ENCODE measurements at regions not wholly inside any gene's neighbourhood (a gene's known extent, or its start where the extent isn't known, plus 50 kb on each side); places are given as distances from the start of the nearest gene placed in this dataset.

- no peak for DNase-seq (ENCODE audit: low spot score)
Observed at GRCh38 chr7:110043519-110043918, 1047.4 kb upstream of the LRRN3 start.

DNA sequence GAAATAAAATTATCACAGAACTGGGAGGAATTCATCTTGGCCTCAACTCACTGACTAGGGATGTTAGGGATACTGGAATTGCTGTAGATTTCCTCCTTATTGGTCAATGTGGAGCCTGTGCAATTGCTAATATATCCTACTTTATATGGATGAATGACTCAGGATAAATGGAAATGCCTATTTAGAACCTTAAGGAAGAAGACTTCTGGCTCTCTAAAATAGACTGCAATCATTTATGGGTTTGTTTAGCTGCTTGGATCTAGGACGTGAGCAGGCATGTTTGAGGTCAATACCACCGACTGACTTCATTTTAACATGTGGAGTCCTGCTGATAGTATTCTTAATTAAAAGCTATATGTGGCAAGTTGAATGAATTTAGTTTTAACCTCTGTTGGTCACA lies 1040.1 kb upstream of the LRRN3 start:
- no peak for DNase-seq (ENCODE audit: low spot score)

DNA sequence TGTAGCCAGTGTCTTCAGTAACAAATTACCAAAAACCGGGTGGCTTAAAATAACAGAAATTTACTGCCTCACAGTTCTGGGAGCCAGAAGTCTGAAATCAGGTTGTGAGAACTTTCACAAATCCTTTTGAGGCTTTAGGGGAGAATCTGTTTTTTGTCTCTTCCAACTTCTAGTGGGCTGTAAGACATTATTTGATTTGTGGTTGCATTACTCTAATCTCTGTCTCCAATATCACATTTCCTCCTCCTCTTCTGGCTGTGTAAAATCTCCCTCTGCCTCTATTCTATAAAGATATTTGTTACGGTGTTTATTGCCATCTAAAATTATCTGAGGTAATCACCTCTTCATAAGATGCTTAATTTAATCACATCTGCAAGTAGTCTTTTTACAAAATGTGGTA lies 1039.6 kb upstream of the LRRN3 start:
- DNase-seq (ENCODE audit: low spot score) = no peak

GRCh38 chr7:110056331-110056730 lies 1034.6 kb upstream of the LRRN3 start:
- DNase-seq (ENCODE audit: low spot score) = no peak

DNA sequence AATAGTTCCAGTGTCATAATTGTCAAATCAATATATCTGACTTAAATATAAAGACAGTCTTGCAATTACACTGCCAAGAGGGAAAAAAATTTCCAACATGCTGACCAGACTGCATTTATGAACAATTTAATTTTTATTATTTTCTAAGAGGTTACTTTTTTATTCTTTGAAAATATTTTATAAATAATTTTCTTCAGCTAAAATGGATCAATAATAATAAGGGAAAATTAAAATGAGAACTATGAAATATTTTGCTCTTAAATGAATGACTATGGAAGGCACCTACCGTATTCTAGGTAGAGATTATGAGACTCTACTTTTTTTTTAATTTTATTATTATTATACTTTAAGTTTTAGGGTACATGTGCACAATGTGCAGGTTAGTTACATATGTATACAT lies 1032.5 kb upstream of the LRRN3 start:
- DNase-seq (ENCODE audit: low spot score) = no peak

DNA sequence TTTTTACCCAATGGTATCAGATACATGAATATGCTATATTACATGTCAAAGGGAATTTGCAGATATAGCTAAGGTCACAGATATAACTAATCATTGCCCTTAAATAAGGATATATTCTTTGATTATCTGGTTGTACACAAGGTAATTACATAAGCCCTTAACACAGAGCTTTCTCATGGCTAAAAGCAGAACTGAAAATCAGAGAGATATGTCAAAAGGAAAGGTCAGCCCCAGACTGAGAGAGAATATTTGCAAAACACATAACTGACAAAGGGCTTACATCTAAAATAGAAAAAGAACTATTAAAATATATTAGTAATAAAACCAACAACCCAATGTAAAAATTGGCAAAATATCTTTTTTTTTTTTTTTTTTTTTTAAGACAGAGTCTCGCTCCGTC lies 1029.5 kb upstream of the LRRN3 start:
- DNase-seq (ENCODE audit: low spot score) = no peak

DNA sequence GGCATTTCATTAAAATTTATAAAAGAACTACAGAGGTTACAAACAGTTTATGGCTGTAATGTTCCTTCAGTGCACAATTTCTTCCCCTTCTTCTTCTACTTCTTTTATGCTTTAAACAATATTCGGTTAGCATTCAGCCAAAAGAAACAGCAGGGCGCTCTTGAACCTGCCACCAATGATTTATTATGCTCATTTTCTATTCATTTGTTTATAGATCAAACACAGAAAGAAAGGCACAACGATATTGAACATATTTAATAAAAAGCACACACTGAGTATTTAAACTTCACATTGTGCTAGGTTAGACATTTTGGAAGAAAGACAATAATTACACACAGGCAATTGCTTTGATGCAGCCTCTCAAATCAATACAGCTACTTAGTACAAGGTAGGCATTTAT lies 1025.8 kb upstream of the LRRN3 start:
- no peak for DNase-seq (ENCODE audit: low spot score)

- DNase-seq (ENCODE audit: low spot score) = no peak
Observed at GRCh38 chr7:110066843-110067242, 1024.1 kb upstream of the LRRN3 start.

GRCh38 chr7:110071192-110071591 lies 1019.7 kb upstream of the LRRN3 start:
- no peak for DNase-seq (ENCODE audit: low spot score)

DNA sequence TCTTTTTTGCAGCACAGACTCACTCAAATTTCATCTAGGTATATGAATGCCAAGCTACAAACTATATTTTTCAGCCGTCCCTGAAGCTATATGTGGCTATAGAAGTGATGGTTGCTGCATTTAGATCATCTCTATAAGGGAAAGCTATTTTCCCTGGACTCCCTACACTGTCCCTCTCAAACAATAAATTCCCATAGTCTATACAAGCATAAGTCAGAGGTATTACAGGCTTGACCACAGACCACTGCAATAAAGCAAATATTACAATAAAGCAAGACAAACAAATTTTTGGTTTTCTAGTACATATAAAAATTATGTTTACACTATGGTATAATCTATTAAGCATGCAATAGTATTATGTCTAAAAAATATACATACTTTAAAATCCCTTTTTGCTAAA lies 1015.5 kb upstream of the LRRN3 start:
- no peak for DNase-seq (ENCODE audit: low spot score)

GRCh38 chr7:110076194-110076593 lies 1014.7 kb upstream of the LRRN3 start:
- DNase-seq (ENCODE audit: low spot score) = no peak

- DNase-seq (ENCODE audit: low spot score) = no peak
Observed at GRCh38 chr7:110084181-110084807, 1006.6 kb upstream of the LRRN3 start.

- DNase-seq (ENCODE audit: low spot score) = no peak
Observed at GRCh38 chr7:110090110-110090820, 1000.7 kb upstream of the LRRN3 start.

GRCh38 chr7:110095372-110096052 lies 995.4 kb upstream of the LRRN3 start:
- no peak for DNase-seq (ENCODE audit: low spot score)

GRCh38 chr7:110104243-110104642 lies 986.7 kb upstream of the LRRN3 start:
- no peak for DNase-seq (ENCODE audit: low spot score)

GRCh38 chr7:110105307-110105706 lies 985.6 kb upstream of the LRRN3 start:
- no peak for DNase-seq (ENCODE audit: low spot score)

- no peak for DNase-seq (ENCODE audit: low spot score)
Observed at GRCh38 chr7:110105840-110106239, 985.1 kb upstream of the LRRN3 start.

- DNase-seq (ENCODE audit: low spot score) = no peak
Observed at GRCh38 chr7:110119883-110120581, 970.9 kb upstream of the LRRN3 start.

DNA sequence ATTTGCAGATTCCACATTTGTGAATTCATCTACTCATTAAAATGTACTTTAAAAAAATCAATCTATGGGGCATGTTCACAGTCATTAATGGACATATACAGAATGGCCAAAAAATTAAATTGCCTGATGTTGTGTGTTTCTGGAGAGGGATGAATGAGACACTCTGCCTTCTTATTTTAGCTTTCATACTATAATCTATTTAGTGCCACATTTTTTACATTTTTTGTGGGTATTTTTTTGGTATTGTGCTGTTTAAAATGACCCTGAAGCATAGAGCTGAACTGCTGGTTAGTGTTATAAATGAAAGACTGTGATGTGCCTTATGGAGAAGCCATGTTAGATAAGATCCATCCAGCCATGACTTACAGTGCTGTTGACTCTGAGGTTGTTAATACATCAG lies 961.8 kb upstream of the LRRN3 start:
- no peak for DNase-seq (ENCODE audit: low spot score)

DNA sequence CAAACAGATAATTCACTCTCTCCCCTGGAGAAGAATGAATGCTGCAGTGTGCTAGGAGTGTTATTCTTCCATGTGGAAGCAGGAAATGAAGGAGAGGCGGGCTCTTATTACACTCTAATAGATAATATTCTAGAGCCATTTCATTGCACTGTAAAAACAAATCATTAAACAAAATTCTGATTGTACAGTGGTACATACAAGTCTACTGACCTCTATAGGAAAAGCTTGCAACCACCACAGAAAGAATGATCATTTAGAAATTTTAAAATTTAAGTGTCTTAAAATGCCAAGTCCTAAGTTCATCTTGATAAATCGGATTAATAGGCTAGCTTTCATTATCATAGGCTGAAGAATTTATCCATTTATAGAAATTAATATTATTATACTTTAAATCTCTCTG lies 960.3 kb upstream of the LRRN3 start:
- no peak for DNase-seq (ENCODE audit: low spot score)

GRCh38 chr7:110131344-110131743 lies 959.6 kb upstream of the LRRN3 start:
- DNase-seq (ENCODE audit: low spot score) = no peak

DNA sequence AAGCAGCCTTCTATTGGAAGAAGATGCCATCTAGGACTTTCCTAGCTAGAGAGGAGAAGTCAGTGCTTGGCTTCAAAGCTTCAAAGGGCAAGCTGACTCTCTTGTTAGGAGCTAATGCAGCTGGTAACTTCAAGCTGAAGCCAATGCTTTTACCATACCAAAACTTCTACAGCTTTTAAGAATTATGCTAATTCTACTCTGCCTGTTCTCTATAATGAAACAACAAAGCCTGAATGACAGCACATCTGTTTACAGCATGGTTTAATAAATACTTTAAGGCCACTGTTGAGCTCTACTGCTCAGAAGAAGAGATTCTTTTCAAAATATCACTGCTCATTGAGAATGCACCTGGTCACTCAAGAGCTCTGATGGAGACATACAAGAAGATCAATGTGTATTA lies 951.9 kb upstream of the LRRN3 start:
- DNase-seq (ENCODE audit: low spot score) = no peak
